ENCODE measurements at regions not wholly inside any gene's neighbourhood (a gene's known extent, or its start where the extent isn't known, plus 50 kb on each side); places are given as distances from the start of the nearest gene placed in this dataset.

GRCh38 chr17:71986886-71987285, 133.9 kb upstream of the SOX9 start:
- DNase-seq (ENCODE audit: insufficient read length, low spot score) (no peak), FAIRE-seq (no peak)
- TF ChIP-seq POLR2A (IDR thresholded peaks at IDR 0.05; ENCODE audit: low read depth, low read length) (no peak), POLR2AphosphoS5 (IDR thresholded peaks at IDR 0.05; ENCODE audit: low read depth, low read length) (no peak), TAF1 (IDR thresholded peaks at IDR 0.05; ENCODE audit: low read depth, low read length) (no peak), POU2F2 (IDR thresholded peaks at IDR 0.05; ENCODE audit: low read depth, low read length) (no peak), PAX5 (IDR thresholded peaks at IDR 0.05; ENCODE audit: insufficient read depth, low read length, severe bottlenecking) (no peak), SPI1 (IDR thresholded peaks at IDR 0.05; ENCODE audit: low read depth, low read length) (no peak)

GRCh38 chr17:71987634-71988033, 133.2 kb upstream of the SOX9 start:
- no peak for TF ChIP-seq POLR2AphosphoS5 (IDR thresholded peaks at IDR 0.05; ENCODE audit: low read depth, low read length)
- no peak for TF ChIP-seq POU2F2 (IDR thresholded peaks at IDR 0.05; ENCODE audit: low read depth, low read length)
- no peak for TF ChIP-seq PAX5 (IDR thresholded peaks at IDR 0.05; ENCODE audit: insufficient read depth, low read length, severe bottlenecking)
- no peak for TF ChIP-seq POLR2A (IDR thresholded peaks at IDR 0.05; ENCODE audit: low read depth, low read length)
- no peak for TF ChIP-seq SPI1 (IDR thresholded peaks at IDR 0.05; ENCODE audit: low read depth, low read length)
- TF ChIP-seq TAF1 (IDR thresholded peaks at IDR 0.05; ENCODE audit: low read depth, low read length): no peak
- DNase-seq (ENCODE audit: insufficient read length, low spot score) (no peak), FAIRE-seq (peak; percentile 41)

GRCh38 chr17:71989117-71989516, 131.7 kb upstream of the SOX9 start:
- DNase-seq (ENCODE audit: insufficient read length, low spot score) (no peak), FAIRE-seq (no peak)
- no peak for TF ChIP-seq POLR2A (IDR thresholded peaks at IDR 0.05; ENCODE audit: low read depth, low read length)
- no peak for TF ChIP-seq POLR2AphosphoS5 (IDR thresholded peaks at IDR 0.05; ENCODE audit: low read depth, low read length)
- no peak for TF ChIP-seq PAX5 (IDR thresholded peaks at IDR 0.05; ENCODE audit: insufficient read depth, low read length, severe bottlenecking)
- no peak for TF ChIP-seq POU2F2 (IDR thresholded peaks at IDR 0.05; ENCODE audit: low read depth, low read length)
- TF ChIP-seq SPI1 (IDR thresholded peaks at IDR 0.05; ENCODE audit: low read depth, low read length): no peak
- TF ChIP-seq TAF1 (IDR thresholded peaks at IDR 0.05; ENCODE audit: low read depth, low read length): no peak

GRCh38 chr17:71993363-71993762, 127.5 kb upstream of the SOX9 start:
- DNase-seq (ENCODE audit: insufficient read length, low spot score) (no peak), FAIRE-seq (no peak)
- no peak for TF ChIP-seq PAX5 (IDR thresholded peaks at IDR 0.05; ENCODE audit: insufficient read depth, low read length, severe bottlenecking)
- TF ChIP-seq POU2F2 (IDR thresholded peaks at IDR 0.05; ENCODE audit: low read depth, low read length): no peak
- TF ChIP-seq POLR2AphosphoS5 (IDR thresholded peaks at IDR 0.05; ENCODE audit: low read depth, low read length): no peak
- TF ChIP-seq SPI1 (IDR thresholded peaks at IDR 0.05; ENCODE audit: low read depth, low read length): no peak
- TF ChIP-seq TAF1 (IDR thresholded peaks at IDR 0.05; ENCODE audit: low read depth, low read length): no peak

- TF ChIP-seq POLR2A (IDR thresholded peaks at IDR 0.05; ENCODE audit: low read depth, low read length) (no peak), TAF1 (IDR thresholded peaks at IDR 0.05; ENCODE audit: low read depth, low read length) (no peak), PAX5 (IDR thresholded peaks at IDR 0.05; ENCODE audit: insufficient read depth, low read length, severe bottlenecking) (no peak), POU2F2 (IDR thresholded peaks at IDR 0.05; ENCODE audit: low read depth, low read length) (no peak), POLR2AphosphoS5 (IDR thresholded peaks at IDR 0.05; ENCODE audit: low read depth, low read length) (no peak), SPI1 (IDR thresholded peaks at IDR 0.05; ENCODE audit: low read depth, low read length) (no peak)
- FAIRE-seq: no peak
- no peak for DNase-seq (ENCODE audit: insufficient read length, low spot score)
Observed at GRCh38 chr17:71995590-71995989, 125.2 kb upstream of the SOX9 start.

- TF ChIP-seq POLR2A (IDR thresholded peaks at IDR 0.05; ENCODE audit: low read depth, low read length) (no peak), PAX5 (IDR thresholded peaks at IDR 0.05; ENCODE audit: insufficient read depth, low read length, severe bottlenecking) (no peak), POU2F2 (IDR thresholded peaks at IDR 0.05; ENCODE audit: low read depth, low read length) (no peak)
- DNase-seq (ENCODE audit: insufficient read length, low spot score) (no peak), FAIRE-seq (no peak)
Observed at GRCh38 chr17:72004011-72004427, 116.8 kb upstream of the SOX9 start.

GRCh38 chr17:72004611-72005331, 116.0 kb upstream of the SOX9 start:
- FAIRE-seq (no peak), DNase-seq (ENCODE audit: insufficient read length, low spot score) (no peak)
- no peak for TF ChIP-seq PAX5 (IDR thresholded peaks at IDR 0.05; ENCODE audit: insufficient read depth, low read length, severe bottlenecking)
- TF ChIP-seq SPI1 (IDR thresholded peaks at IDR 0.05; ENCODE audit: low read depth, low read length): no peak; the same call in 1 of the 2 replicates
- no peak for TF ChIP-seq POU2F2 (IDR thresholded peaks at IDR 0.05; ENCODE audit: low read depth, low read length)
- TF ChIP-seq POLR2A (IDR thresholded peaks at IDR 0.05; ENCODE audit: low read depth, low read length): no peak
- TF ChIP-seq POLR2AphosphoS5 (IDR thresholded peaks at IDR 0.05; ENCODE audit: low read depth, low read length): no peak
- no peak for TF ChIP-seq TAF1 (IDR thresholded peaks at IDR 0.05; ENCODE audit: low read depth, low read length)

- no peak for FAIRE-seq
Observed at GRCh38 chr17:72005332-72006163, 115.3 kb upstream of the SOX9 start.

GRCh38 chr17:72008236-72008876, 112.5 kb upstream of the SOX9 start:
- FAIRE-seq: no peak
- TF ChIP-seq PAX5 (IDR thresholded peaks at IDR 0.05; ENCODE audit: insufficient read depth, low read length, severe bottlenecking) (no peak), SPI1 (IDR thresholded peaks at IDR 0.05; ENCODE audit: low read depth, low read length) (no peak), POU2F2 (IDR thresholded peaks at IDR 0.05; ENCODE audit: low read depth, low read length) (no peak), POLR2A (IDR thresholded peaks at IDR 0.05; ENCODE audit: low read depth, low read length) (no peak), POLR2AphosphoS5 (IDR thresholded peaks at IDR 0.05; ENCODE audit: low read depth, low read length) (no peak), TAF1 (IDR thresholded peaks at IDR 0.05; ENCODE audit: low read depth, low read length) (no peak)
- DNase-seq (ENCODE audit: insufficient read length, low spot score): no peak

More at GRCh38 chr17:72005332-72006163, 115.3 kb upstream of the SOX9 start:
- TF ChIP-seq SPI1 (IDR thresholded peaks at IDR 0.05; ENCODE audit: low read depth, low read length): no peak
- TF ChIP-seq POU2F2 (IDR thresholded peaks at IDR 0.05; ENCODE audit: low read depth, low read length): no peak
- TF ChIP-seq TAF1 (IDR thresholded peaks at IDR 0.05; ENCODE audit: low read depth, low read length): no peak
- no peak for DNase-seq (ENCODE audit: insufficient read length, low spot score)
